Mesodermal cell (in vitro differentiated cells): ENCODE measurements at regions not wholly inside any gene's neighbourhood (a gene's known extent, or its start where the extent isn't known, plus 50 kb on each side); places are given as distances from the start of the nearest gene placed in this dataset.
A peak's percentile ranks its signal among the peaks of the same experiment; 100 is the strongest.

Experiments used
- H3K27ac ChIP-seq: 2 replicates; pipeline ENCODE4 v1.7.0; 2013; ENCODE audit warnings: mild to moderate bottlenecking, low read depth, low read length, moderate library complexity; ENCODE audit not compliant: severe bottlenecking
- H3K36me3 ChIP-seq: 2 replicates; pipeline ENCODE4 v1.7.1; 2013; ENCODE audit warnings: mild to moderate bottlenecking, low read length, moderate library complexity; ENCODE audit not compliant: control insufficient read depth, insufficient read depth
- H3K4me1 ChIP-seq: one replicate; pipeline ENCODE4 v1.7.1; 2013; ENCODE audit warnings: mild to moderate bottlenecking, low read length; ENCODE audit not compliant: insufficient read depth, control insufficient read depth, poor library complexity, severe bottlenecking
- H3K4me3 ChIP-seq: 2 replicates; pipeline ENCODE4 v1.7.0; 2013; ENCODE audit warnings: low read length, control low read depth, mild to moderate bottlenecking; ENCODE audit not compliant: insufficient read depth, poor library complexity, severe bottlenecking; ENCODE audit errors: extremely low read depth
- H3K9me3 ChIP-seq: 2 replicates; pipeline ENCODE4 v1.7.1; 2013; ENCODE audit warnings: mild to moderate bottlenecking, low read length, moderate library complexity; ENCODE audit not compliant: control insufficient read depth
- WGBS, 2 experiments: methylation state at CpG; one replicate each; pipeline ENCODE4 v1.1.5; 2013; ENCODE audit warnings: missing lambda C conversion rate in 2 of 2; ENCODE audit not compliant: insufficient coverage in 2 of 2; 5-methylcytosine and 5-hydroxymethylcytosine counted together

- Histone ChIP-seq H3K9me3 (peaks cover under 1% of the 10 kb centered on the region), H3K36me3 (no peaks in the 10 kb centered on the region), H3K4me3 (no peak overlapping the region), H3K4me1 (peaks cover 15% of the 10 kb centered on the region), H3K27ac (no peak overlapping the region)
- WGBS, 2 experiments: 73 to 82% methylated on average over 7 to 11 of the region's 13 CpGs
These were observed 232.1 kb upstream of the COPS8 start for GRCh38 chr2:236853585-236854051.

- Histone ChIP-seq H3K4me1 (peaks cover 15% of the 10 kb centered on the region), H3K9me3 (peaks cover 6% of the 10 kb centered on the region), H3K4me3 (no peak overlapping the region), H3K27ac (no peak overlapping the region), H3K36me3 (no peaks in the 10 kb centered on the region)
- WGBS, 2 experiments: 97 to 100% methylated on average over 5 to 9 of the region's 9 CpGs
These were observed 230.4 kb upstream of the COPS8 start for GRCh38 chr2:236855176-236855865.

- Histone ChIP-seq H3K36me3 (no peaks in the 10 kb centered on the region), H3K27ac (peak overlapping the region; percentile 65), H3K4me1 (peaks cover 15% of the 10 kb centered on the region), H3K9me3 (peaks cover 6% of the 10 kb centered on the region), H3K4me3 (no peak overlapping the region)
- WGBS, 2 experiments: 66 to 76% methylated on average over 13 to 18 of the region's 22 CpGs
These were observed 229.5 kb upstream of the COPS8 start for GRCh38 chr2:236855866-236856847.

GRCh38 chr2:236856848-236857235 lies 228.8 kb upstream of the COPS8 start:
- H3K27ac ChIP-seq: peak overlapping the region; percentile 65
- peaks cover 15% of the 10 kb centered on the region for H3K4me1 ChIP-seq
- H3K9me3 ChIP-seq: peaks cover 6% of the 10 kb centered on the region
- H3K4me3 ChIP-seq: no peak overlapping the region
- H3K36me3 ChIP-seq: no peaks in the 10 kb centered on the region
- 18 to 33% methylated on average over 2 of the region's 3 CpGs for WGBS, 2 experiments

- H3K27ac ChIP-seq: peak overlapping the region; percentile 65
- 7 to 9% methylated on average over 8 to 9 of the region's 10 CpGs for WGBS, 2 experiments
These were observed 228.4 kb upstream of the COPS8 start for GRCh38 chr2:236857246-236857645.

GRCh38 chr2:236857781-236858180 lies 227.9 kb upstream of the COPS8 start:
- Histone ChIP-seq H3K36me3 (no peaks in the 10 kb centered on the region), H3K4me3 (no peak overlapping the region), H3K4me1 (peaks cover 15% of the 10 kb centered on the region), H3K9me3 (peaks cover 6% of the 10 kb centered on the region), H3K27ac (peak overlapping the region; percentile 65)
- 81% methylated on average over 5 to 6 of the region's 7 CpGs for WGBS, 2 experiments

More at GRCh38 chr2:236857246-236857645, 228.4 kb upstream of the COPS8 start:
- Histone ChIP-seq H3K4me3 (no peak overlapping the region), H3K36me3 (no peaks in the 10 kb centered on the region), H3K9me3 (peaks cover 6% of the 10 kb centered on the region), H3K4me1 (peaks cover 15% of the 10 kb centered on the region)

GRCh38 chr2:236858661-236859060 lies 227.0 kb upstream of the COPS8 start:
- peaks cover 14% of the 10 kb centered on the region for H3K4me1 ChIP-seq
- no peaks in the 10 kb centered on the region for H3K36me3 ChIP-seq
- no peak overlapping the region for H3K4me3 ChIP-seq
- H3K27ac ChIP-seq: no peak overlapping the region
- H3K9me3 ChIP-seq: peaks cover 11% of the 10 kb centered on the region
- WGBS, 2 experiments: 96 to 97% methylated on average over 5 of the region's 5 CpGs

- Histone ChIP-seq H3K4me3 (no peak overlapping the region), H3K9me3 (peaks cover 17% of the 10 kb centered on the region), H3K36me3 (no peaks in the 10 kb centered on the region), H3K4me1 (peaks cover 11% of the 10 kb centered on the region), H3K27ac (no peak overlapping the region)
- WGBS, 2 experiments: 39% methylated on average over 7 of the region's 7 CpGs
These were observed 225.8 kb upstream of the COPS8 start for GRCh38 chr2:236859908-236860307.

GRCh38 chr2:236861196-236861875 lies 224.4 kb upstream of the COPS8 start:
- peaks cover 26% of the 10 kb centered on the region for H3K9me3 ChIP-seq
- H3K4me3 ChIP-seq: no peak overlapping the region
- H3K4me1 ChIP-seq: peaks cover 11% of the 10 kb centered on the region
- no peaks in the 10 kb centered on the region for H3K36me3 ChIP-seq
- no peak overlapping the region for H3K27ac ChIP-seq
- 83 to 94% methylated on average over 5 of the region's 8 CpGs for WGBS, 2 experiments

- H3K4me1 ChIP-seq: peaks cover 6% of the 10 kb centered on the region
- peaks cover 31% of the 10 kb centered on the region for H3K9me3 ChIP-seq
- no peaks in the 10 kb centered on the region for H3K36me3 ChIP-seq
- no peak overlapping the region for H3K4me3 ChIP-seq
- WGBS, 2 experiments: 100% methylated on average over 2 of the region's 2 CpGs; no CpG with 5 or more reads in 1 of the 2 experiments
- H3K27ac ChIP-seq: no peak overlapping the region
These were observed 223.7 kb upstream of the COPS8 start for GRCh38 chr2:236861944-236862343.
